ENCODE measurements at regions not wholly inside any gene's neighbourhood (a gene's known extent, or its start where the extent isn't known, plus 50 kb on each side); places are given as distances from the start of the nearest gene placed in this dataset.
A peak's percentile ranks its signal among the peaks of the same experiment; 100 is the strongest.

- H3K23ac ChIP-seq (ENCODE audit: low read depth, low read length) = peak overlapping the region; percentile 52
- H3K4me2 ChIP-seq (ENCODE audit: low read depth, low read length) = no peak overlapping the region
- POLR2A ChIA-PET (ENCODE audit: unreplicated experiment) = no interaction called here
- H2AK5ac ChIP-seq (ENCODE audit: low read depth, low read length) = peak overlapping the region; percentile 94
- peaks cover 26% of the 10 kb centered on the region for H3K9me1 ChIP-seq (ENCODE audit: insufficient read depth, low read length)
- peak; percentile 77 for DNase-seq
- no peaks in the 10 kb centered on the region for H3K27me3 ChIP-seq (ENCODE audit: control insufficient read depth, insufficient read depth, low read length)
- dilution Hi-C loops (cut with HindIII; ENCODE audit: low sequenced_read_pairs, unreplicated experiment) (no loop called here), in situ Hi-C loops (cut with MboI; ENCODE audit: low sequenced_read_pairs) (no loop called here), intact Hi-C loops (cut with micrococcal nuclease) (no loop called here)
- peak overlapping the region; percentile 49; the same call in 1 of the 2 replicates for H3K14ac ChIP-seq (replicated peaks; ENCODE audit: low read depth, low read length)
- BruUV-seq (replicated peaks) = no TSS peak
- TF ChIP-seq CEBPB (IDR thresholded peaks at IDR 0.05; ENCODE audit: low read depth, low read length) (peak; percentile 74), USF2 (IDR thresholded peaks at IDR 0.05; ENCODE audit: low read depth, low read length) (peak; percentile 53; the same call in 1 of the 2 replicates), POLR2A (IDR thresholded peaks at IDR 0.05; ENCODE audit: low read depth, low read length) (no peak), BHLHE40 (IDR thresholded peaks at IDR 0.05; ENCODE audit: low read depth, low read length) (peak; percentile 9; the same call in 1 of the 2 replicates)
- no peaks in the 10 kb centered on the region for H3K79me1 ChIP-seq (ENCODE audit: low read depth in 1 of 2, low read length in 2 of 2)
- 0 out of 2 replicates have a peak overlapping the region, but pooled peaks have one; percentile 2 for H3K18ac ChIP-seq (ENCODE audit: low read depth, low read length)
- H2BK20ac ChIP-seq (ENCODE audit: low read depth, low read length) = peak overlapping the region; percentile 77
- peak overlapping the region; percentile 65 for H3K4ac ChIP-seq (ENCODE audit: low read depth, low read length)
- peaks cover 28% of the 10 kb centered on the region for H3K4me1 ChIP-seq (ENCODE audit: control insufficient read depth, insufficient read depth, low read length)
- H2AK9ac ChIP-seq (replicated peaks; ENCODE audit: low read depth, low read length, poor library complexity) = peak overlapping the region; percentile 60
- peak overlapping the region; percentile 70 for H4K91ac ChIP-seq (ENCODE audit: insufficient read depth, low read depth, low read length)
- peak overlapping the region; percentile 27 to 55; a peak in 2 of 4 replicates for H4K8ac ChIP-seq (ENCODE audit: low read depth in 2 of 2, low read length in 2 of 2)
- ATAC-seq (ENCODE audit: low read depth) = peak; percentile 45
- CTCF ChIA-PET = interaction anchor here (0.9 kb wide), 1 partner anchor 121 kb away, joined by 3 read pairs; no protein-coding TSS in a partner anchor
- peak overlapping the region; percentile 80; the same call in 1 of the 3 replicates for H2BK15ac ChIP-seq (ENCODE audit: low read depth, low read length)
- peak overlapping the region; percentile 66 for H2BK5ac ChIP-seq (ENCODE audit: low read depth, low read length, poor library complexity, severe bottlenecking)
- no peaks in the 10 kb centered on the region for H4K20me1 ChIP-seq (ENCODE audit: insufficient read depth, low read length)
- peak overlapping the region; percentile 4; the same call in 1 of the 2 replicates for H3K27ac ChIP-seq (ENCODE audit: insufficient read depth, low read length)
- H3K9ac ChIP-seq (ENCODE audit: low read depth, low read length) = no peak overlapping the region
- H4K5ac ChIP-seq (ENCODE audit: low read depth, low read length) = no peak overlapping the region
- H2AFZ ChIP-seq (replicated peaks; ENCODE audit: low read length, poor library complexity) = peak overlapping the region; percentile 65
- H3K9me3 ChIP-seq (ENCODE audit: control insufficient read depth, insufficient read depth, low read length) = no peaks in the 10 kb centered on the region
- WGBS, 2 experiments (ENCODE audit: extremely low coverage in 2 of 2, insufficient read length in 1 of 2) = 100% methylated on average over 2 of the region's 10 CpGs; no CpG with 5 or more reads in 1 of the 2 experiments
- H2BK120ac ChIP-seq (ENCODE audit: low read depth, low read length) = peak overlapping the region; percentile 36
- H3K36me3 ChIP-seq (ENCODE audit: control insufficient read depth, insufficient read depth, low read length) = no peaks in the 10 kb centered on the region
- no peak overlapping the region for H3K4me3 ChIP-seq (ENCODE audit: insufficient read depth, low read depth, low read length)
- no peak overlapping the region for H3K56ac ChIP-seq (ENCODE audit: extremely low read depth, insufficient read depth, low read length)
Measured at GRCh38 chr14:65239143-65239937, 137.0 kb upstream of the MAX start.

Data from IMR-90 (cell line).